Activated CD4-positive, alpha-beta T cell treated with anti-CD3 and anti-CD28 coated beads, Interleukin-10, Interleukin-2, amounts not matched to agents 100 ng/mL and 50 ng/mL, durations not matched to agents 16 hours and 8 hours (primary cell): ENCODE measurements at regions not wholly inside any gene's neighbourhood (a gene's known extent, or its start where the extent isn't known, plus 50 kb on each side); places are given as distances from the start of the nearest gene placed in this dataset.

Source experiments
- DNase-seq: peaks from one replicate; pipeline ENCODE4 v3.0.0-alpha.2; 2020

GRCh38 chr19:31718898-31719297, 369.7 kb upstream of the TSHZ3 start:
- no peak for DNase-seq

DNA sequence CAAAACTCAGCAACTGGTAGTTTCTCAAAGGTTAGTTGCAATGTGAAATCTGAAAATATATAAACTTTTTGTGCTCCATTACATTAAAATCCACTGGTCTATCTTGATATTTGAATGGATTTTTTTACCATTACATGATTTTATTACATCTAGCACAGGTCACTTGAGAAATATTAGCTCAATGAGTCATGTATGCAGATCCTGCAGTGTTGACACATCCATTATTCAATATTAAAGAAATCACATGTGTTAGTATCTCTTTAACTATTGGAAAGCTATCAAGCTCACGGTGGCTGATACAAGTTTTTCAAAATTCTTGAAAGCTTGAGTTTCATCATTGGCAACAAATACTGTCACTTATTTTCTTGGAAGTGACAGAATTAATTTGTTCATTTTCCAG, 373.9 kb upstream of the TSHZ3 start:
- no peak for DNase-seq

DNA sequence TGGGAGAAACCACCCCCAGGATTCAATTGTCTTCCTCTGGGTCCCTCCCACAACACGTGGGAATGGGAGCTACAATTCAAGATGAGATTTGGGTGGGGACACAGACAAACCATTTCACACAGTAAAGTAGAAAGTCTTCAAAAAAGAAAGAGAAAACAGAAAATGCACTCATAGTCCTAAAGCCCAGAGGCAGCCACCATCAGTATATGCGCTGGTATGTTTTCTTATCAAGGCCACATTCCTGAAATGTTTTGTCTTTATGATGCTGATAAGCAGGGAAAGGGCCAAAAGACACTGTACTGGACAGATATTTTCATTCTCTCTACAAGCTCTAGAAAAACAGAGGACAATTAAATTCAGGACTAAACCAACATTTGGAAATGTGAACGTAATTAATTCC, 375.8 kb upstream of the TSHZ3 start:
- no peak for DNase-seq

DNA sequence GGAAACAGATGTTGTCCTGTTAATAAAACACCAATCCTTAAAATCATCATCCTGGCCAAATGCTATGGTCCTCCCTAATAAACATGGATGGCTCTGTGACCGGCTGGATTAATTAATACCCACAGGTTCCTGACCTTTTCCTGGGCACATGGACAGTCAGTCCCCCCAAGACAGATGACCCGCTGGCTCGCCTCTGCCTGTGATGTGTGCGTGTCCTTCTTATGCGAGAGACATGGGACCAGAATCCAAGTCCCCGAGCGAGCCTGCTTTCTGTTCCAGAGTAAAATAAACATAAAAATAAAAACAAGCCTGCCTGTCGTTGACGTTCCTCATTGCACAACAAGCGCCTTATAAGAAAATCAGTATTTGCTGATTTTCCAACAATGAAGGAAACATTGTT, 378.3 kb upstream of the TSHZ3 start:
- no peak for DNase-seq

DNA sequence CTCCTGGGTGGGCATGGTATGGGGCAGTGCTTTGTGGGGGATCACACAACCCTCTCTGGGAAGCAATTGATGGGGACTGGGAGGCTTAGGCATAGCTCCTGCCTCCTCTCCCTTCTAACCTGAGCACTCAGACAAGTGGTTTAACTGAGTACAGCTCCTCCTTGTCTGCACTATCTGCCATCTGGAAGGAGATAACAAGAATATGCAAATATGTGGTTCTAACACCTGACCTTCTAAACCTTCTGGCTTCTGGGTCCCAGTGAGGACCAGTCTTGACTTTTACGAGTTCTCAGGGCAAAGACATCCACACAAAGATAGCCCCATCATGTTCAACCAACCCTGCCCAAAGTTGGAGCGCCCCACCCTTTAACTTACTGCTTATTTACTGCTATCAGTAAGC, 381.0 kb upstream of the TSHZ3 start:
- no peak for DNase-seq

DNA sequence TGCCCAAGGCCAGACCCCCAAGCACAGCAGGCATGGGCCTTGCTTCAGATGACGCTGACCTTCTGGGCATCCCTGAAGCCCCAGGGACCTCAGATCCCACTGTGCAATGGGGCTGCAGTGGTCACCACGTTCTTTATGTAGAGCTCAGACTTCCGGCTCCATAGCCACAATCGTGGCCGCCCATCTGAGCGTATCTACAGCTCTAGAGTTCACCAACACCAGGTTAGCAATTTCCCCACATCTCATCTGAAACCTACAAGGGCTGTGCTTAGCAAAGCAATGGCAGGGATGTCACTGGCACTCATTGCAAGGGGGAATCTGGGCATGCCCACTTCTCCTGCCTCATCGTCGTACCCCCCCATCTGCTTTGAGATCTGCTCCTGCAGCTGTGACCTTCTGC, 384.4 kb upstream of the TSHZ3 start:
- no peak for DNase-seq

- no peak for DNase-seq
Measured at GRCh38 chr19:31742249-31742648, 393.0 kb upstream of the TSHZ3 start.

GRCh38 chr19:31745731-31746130, 396.5 kb upstream of the TSHZ3 start:
- DNase-seq, result no peak

- DNase-seq, result no peak
Measured at GRCh38 chr19:31749231-31749630, 400.0 kb upstream of the TSHZ3 start.

- no peak for DNase-seq
Measured at GRCh38 chr19:31759359-31759758, 410.1 kb upstream of the TSHZ3 start.

DNA sequence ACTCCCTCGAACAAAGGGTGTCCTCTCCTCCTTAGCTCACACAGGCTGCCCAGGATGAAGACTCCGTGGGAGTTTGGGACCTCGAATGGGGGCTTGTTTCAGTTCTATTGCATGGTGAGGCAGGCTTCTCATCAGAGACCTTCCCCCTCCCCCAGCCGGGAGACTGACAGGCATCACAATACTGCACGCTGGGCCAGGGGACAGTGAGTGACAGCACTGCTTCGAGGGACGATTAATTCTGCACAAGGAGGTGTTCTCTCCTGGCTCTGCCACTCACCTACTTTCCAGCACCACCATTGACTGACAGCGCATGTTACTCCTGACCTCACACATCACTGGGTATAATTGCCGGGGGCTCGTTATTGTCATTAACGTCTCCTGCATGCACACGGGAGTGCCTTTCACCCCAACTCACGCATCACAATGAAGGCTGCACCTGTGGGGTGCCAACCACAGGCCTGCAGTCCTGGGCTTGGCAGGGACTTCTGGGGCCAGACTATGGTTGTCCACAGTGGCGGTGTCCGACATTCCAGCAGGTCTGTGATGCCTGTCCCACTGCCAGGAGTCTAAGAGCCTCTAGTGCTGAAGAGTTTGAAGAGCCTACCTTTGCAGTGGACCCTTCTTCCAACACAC, 412.2 kb upstream of the TSHZ3 start:
- DNase-seq, result no peak

GRCh38 chr19:31770223-31770622, 421.0 kb upstream of the TSHZ3 start:
- DNase-seq, result no peak

GRCh38 chr19:31772915-31773314, 423.7 kb upstream of the TSHZ3 start:
- no peak for DNase-seq

DNA sequence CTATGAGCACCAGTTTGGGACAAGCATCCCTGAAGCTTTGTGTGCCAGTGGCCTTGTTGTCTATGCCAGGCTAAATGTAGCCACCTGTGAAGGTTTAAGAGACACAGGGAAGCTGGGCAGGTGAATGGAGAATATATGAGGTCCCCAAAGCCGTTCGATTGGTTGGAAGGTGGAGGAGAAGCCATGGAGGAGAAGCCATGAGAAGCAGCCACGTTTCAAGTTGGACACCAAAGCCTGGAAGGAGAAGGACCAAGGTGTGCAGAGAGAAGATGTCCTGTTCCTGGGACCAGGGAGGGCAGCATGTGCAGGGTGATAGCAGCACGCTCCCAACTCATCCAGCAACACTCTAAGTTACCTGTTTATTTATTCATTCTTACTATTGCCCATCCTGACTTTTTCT, 432.3 kb upstream of the TSHZ3 start:
- no peak for DNase-seq

- no peak for DNase-seq
Measured at GRCh38 chr19:31783592-31783991, 434.4 kb upstream of the TSHZ3 start.

- DNase-seq, result no peak
Measured at GRCh38 chr19:31784671-31785101, 435.4 kb upstream of the TSHZ3 start.

- DNase-seq, result no peak
Measured at GRCh38 chr19:31801611-31802010, 452.4 kb upstream of the TSHZ3 start.

GRCh38 chr19:31803835-31804446, 454.7 kb upstream of the TSHZ3 start:
- DNase-seq, result no peak

GRCh38 chr19:31804668-31805067, 455.4 kb upstream of the TSHZ3 start:
- DNase-seq, result no peak

- no peak for DNase-seq
Measured at GRCh38 chr19:31810536-31811109, 461.4 kb upstream of the TSHZ3 start.

GRCh38 chr19:31817971-31818797, 468.9 kb upstream of the TSHZ3 start:
- DNase-seq, result no peak

DNA sequence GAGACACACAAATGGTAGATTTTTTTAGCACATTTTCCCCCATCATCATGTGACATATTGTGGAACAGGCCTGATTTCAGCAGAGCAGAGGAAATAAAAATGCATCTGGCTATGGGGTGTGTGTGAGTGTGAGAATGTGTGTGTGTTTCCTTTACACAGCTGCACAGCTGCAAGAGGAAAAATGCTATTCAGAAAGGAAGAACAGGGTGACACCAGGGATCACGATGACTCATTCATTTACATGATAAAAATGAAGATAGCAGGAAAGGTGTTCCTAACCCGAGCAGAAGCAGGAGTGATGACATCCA, 469.5 kb upstream of the TSHZ3 start:
- no peak for DNase-seq

DNA sequence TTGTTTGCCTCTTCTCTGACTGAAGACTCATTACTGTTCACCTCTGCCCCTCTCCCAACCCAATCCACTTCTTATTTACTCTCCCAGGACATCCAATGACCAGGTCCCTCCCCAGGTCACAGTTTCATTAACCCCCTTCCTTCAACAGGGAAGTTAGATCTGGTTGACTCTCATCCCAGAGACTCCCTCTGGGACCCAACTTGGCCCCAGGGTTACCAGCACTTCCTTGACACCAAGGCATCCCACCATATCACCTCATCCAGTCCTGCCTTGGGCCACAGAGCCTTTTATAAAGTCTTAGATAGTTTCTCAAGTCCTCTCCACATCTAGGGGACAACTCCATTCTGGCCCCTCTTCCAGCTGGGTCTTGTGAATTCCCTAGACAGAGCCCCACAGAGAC, 470.6 kb upstream of the TSHZ3 start:
- no peak for DNase-seq

- DNase-seq, result no peak
Measured at GRCh38 chr19:31821346-31821745, 472.1 kb upstream of the TSHZ3 start.
